Activated T-cell treated with anti-CD3 and anti-CD28 coated beads, Interleukin-2, amount 50 U/mL, for 1 hour (primary cell): ENCODE measurements at regions not wholly inside any gene's neighbourhood (a gene's known extent, or its start where the extent isn't known, plus 50 kb on each side); places are given as distances from the start of the nearest gene placed in this dataset.
"Not testable (repeated sequence)": the region's sequence is repeated elsewhere in the genome, so short reads cannot be mapped to it uniquely, and the experiment has no call there.

Experiments
- DNase-seq: peaks from one replicate; pipeline ENCODE4 v3.0.0-alpha.2; 2020

DNA sequence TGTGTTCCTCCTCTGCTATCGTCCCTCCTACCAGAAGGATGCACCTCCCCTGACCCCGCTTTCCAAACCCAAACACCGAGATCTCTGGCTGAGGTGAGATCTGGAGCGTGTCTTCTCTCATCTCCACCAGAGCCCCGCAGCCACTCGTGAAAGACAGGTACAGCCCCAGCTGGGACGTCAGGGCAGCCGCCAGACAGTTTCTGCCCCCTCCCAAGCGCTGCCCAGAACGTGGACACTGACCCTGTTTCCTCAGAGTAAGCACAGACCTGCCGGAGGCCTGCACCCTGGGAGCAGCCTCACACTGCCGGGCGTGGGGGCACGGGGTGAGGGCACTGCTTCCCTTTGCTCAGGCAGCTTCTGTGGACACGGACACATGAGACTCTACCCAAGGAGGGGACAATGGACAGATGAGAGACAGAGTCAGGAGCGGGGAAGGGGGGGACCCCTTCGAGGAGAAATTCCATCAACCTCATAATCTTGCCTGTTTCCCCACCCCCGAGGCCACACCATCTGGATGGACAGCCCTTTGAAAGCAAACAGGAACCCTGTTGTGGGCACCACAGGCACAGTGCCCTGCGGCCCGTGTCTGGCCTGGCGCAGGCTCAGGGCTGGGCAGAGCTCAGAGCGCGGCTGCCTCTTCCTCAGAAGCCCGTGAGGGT lies 210.6 kb downstream of the DLL1 start:
- no peak for DNase-seq

- no peak for DNase-seq
Measured at GRCh38 chr6:170076466-170077165, 214.3 kb downstream of the DLL1 start.

GRCh38 chr6:170075659-170076223 lies 215.1 kb downstream of the DLL1 start:
- no peak for DNase-seq

DNA sequence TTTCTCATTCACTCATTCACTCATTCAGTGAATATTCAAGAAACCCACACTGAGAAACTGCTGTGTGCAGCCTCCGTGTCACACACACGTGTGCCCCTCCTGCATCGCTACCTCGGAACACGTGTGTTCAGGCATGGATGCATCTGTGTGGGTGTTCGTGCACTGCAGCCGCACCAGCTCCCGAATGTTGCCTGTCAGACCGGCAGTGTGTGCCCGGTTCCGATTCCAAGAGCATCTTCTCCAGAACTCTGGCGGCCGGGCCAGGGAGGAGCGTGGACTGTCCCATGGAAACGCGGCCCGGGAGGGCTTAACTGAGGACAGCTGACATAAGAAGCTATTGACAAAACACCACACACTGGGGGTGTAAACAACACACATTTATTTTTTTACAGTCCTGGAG lies 216.0 kb downstream of the DLL1 start:
- DNase-seq: no peak

DNA sequence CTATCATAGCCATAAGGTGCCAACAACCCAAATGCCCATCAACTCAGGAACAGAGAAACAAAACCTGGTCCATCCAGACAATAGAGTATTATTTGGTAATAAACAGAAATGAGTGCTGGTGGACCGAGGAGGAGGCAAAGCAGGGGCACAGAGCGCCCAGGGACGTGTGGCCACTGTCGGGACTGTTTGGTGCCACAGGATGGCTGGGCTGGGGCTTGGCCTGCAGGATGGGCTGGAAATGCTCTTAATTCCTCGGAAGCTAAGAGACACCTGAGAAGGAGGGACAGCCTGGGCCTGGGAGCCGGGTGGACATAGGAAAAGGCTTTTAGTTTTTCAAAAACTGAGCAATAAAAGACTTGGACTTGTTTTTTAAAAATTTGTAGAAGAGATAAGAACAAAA lies 216.4 kb downstream of the DLL1 start:
- no peak for DNase-seq

DNA sequence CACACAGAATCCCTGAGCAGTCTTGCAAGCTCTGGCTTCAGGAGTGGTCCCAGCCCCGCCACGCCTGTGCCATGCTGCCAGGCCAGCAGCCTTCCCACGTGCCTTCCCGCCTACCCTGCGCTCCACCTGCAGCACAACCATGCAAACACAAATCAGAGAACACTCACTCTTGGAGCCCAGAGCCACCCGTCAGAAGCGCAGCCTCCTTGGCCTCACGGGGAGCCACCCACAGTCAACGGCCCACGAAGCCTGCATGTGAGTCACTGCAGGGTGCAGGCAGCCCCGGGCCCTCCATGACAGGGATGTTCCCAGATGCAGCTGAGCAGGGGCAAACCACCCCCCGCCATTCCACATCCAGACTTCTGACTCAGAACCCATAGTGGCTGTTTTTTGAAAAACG lies 217.0 kb downstream of the DLL1 start:
- no peak for DNase-seq

DNA sequence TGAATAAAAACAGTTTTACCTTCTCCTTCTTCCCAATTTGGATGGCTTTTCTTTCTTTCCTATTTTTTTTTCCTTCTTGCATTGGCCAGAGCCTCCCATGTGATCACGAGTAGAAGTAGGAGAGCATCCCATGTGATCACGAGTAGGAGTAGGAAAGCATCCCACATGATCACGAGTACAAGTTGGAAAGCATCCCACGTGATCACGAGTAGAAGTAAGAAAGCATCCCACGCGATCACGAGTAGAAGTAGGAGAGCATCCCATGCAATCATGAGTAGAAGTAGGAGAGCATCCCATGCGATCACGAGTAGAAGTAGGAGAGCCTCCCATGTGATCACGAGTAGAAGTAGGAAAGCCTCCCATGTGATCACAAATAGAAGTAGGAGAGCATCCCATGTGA lies 218.6 kb downstream of the DLL1 start:
- DNase-seq: no peak

GRCh38 chr6:170069611-170070010 lies 221.3 kb downstream of the DLL1 start:
- no peak for DNase-seq

- DNase-seq: no peak
Measured at GRCh38 chr6:170068496-170068895, 222.4 kb downstream of the DLL1 start.

DNA sequence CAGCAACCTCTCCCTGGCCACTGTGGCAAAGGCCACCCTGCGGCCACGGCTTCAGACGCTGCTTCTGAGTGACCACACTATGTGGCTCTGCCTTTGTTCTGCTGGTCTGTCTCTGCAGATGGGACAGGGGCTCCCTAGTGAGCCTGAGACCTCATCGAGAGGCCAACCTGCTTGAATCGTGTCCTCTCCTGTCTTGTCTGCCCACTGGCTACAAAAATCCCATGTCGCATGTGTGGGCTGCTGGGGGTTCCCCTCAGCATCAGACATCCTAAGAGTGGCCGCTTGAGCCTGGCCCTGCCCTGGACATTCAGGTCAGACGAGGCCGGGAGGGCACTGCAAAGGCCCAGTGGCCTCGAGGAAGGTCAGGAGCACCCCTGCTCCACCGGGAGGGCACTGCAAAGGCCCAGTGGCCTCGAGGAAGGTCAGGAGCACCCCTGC lies 222.9 kb downstream of the DLL1 start:
- DNase-seq: no peak

- DNase-seq: no peak
Measured at GRCh38 chr6:170067181-170067641, 223.7 kb downstream of the DLL1 start.

DNA sequence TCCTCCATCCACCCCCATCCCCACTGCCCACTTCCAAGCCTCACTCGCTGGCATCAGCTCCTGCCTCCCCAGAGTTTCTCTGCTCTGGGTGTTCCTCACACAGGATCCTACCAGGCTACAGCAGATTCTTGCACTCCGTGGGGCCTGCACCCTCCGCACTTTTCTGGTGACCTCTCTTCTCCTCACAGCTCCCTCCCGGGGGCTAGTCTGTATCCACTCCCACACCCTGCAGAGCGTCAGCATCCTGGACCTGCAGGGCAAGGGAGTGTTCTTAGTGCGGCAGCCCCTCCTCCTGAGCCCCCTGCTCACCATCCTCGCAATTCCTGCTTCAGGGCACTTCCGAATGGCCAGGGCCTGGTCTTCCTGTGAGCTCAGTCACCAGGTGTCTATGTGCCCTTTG lies 224.2 kb downstream of the DLL1 start:
- no peak for DNase-seq

GRCh38 chr6:170063851-170064602 lies 226.9 kb downstream of the DLL1 start:
- DNase-seq: no peak

DNA sequence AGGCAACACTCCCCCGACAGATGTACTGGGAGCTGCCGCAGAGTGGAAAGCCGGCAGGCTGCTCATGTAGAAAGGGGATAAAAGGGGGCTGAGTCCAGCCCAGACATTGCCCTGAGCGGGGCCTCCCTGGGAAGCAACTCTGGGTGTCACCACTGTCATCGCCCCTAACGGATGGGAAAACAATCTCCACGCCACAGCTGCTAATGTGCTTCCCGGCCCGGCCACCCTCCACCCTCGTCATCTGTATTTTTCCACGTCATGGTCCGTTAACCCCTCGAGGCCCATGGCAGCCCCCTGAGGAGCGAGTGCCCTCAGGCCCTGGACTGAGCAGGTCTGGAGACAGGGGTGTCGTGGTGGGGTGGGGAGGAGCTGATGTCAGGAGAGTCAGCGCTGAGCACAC lies 227.4 kb downstream of the DLL1 start:
- DNase-seq: no peak

- no peak for DNase-seq
Measured at GRCh38 chr6:170062915-170063241, 228.0 kb downstream of the DLL1 start.

DNA sequence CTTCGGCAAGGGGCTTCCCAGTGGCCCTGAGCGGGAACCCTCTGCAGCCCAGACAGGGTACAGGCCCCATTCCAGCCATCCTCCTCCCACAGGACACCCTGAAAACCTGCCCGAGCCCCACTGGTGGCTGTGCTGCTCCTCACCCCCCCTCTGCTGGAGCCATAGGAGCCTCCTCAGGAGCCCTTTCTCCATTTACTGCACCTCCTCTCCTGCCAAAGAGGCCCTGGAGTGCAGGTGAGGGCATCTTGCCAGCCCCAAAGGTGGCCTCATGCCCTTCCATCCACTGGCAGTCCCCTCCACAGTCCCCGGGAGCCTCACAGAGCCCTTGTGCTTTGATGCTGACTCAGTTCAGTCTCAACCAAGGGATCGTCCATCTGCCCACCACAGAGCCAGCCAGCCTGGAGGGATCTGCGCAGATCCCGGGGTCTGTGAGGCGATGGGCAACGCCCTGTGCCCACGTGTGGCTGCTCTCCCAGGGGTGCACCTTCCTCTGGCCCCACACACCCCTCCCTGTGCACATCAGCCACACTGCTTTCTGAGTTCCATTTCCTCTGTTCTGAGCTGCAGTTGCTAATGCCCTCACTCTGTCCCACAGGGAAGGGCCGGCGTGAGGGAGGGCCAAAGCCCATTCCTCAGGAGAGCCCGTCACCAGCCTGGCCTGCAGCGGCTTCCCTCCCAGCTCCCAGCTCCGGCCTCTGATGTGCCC lies 228.5 kb downstream of the DLL1 start:
- no peak for DNase-seq

DNA sequence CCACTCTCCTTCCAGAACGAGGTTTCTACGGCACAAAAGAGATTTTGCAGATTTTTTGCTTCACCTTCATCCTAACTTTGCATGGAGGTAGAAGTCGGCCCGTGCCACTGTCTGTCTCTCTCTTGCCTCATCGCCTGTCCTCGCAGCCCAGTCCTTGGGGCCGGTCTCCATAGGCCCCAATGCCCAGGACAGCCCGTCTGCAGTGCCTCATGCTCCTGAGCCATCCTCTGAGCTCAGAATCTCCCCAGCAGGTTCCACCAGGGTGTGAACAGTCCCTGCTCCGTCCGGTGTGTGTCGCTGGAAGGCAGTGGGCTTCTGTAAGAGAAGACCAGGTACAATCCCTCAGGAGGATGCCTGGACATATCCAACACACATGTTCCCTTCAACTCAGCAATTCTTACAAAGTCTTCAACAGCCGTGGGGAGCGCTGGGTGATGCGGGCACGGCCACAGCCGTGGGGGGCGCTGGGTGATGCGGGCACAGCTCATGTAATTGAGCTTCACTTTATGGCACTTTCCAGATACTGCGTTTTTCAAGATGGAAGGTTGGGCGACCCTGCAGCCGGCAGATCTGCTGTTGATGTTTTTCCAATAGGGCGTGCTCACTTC lies 231.9 kb downstream of the DLL1 start:
- no peak for DNase-seq

DNA sequence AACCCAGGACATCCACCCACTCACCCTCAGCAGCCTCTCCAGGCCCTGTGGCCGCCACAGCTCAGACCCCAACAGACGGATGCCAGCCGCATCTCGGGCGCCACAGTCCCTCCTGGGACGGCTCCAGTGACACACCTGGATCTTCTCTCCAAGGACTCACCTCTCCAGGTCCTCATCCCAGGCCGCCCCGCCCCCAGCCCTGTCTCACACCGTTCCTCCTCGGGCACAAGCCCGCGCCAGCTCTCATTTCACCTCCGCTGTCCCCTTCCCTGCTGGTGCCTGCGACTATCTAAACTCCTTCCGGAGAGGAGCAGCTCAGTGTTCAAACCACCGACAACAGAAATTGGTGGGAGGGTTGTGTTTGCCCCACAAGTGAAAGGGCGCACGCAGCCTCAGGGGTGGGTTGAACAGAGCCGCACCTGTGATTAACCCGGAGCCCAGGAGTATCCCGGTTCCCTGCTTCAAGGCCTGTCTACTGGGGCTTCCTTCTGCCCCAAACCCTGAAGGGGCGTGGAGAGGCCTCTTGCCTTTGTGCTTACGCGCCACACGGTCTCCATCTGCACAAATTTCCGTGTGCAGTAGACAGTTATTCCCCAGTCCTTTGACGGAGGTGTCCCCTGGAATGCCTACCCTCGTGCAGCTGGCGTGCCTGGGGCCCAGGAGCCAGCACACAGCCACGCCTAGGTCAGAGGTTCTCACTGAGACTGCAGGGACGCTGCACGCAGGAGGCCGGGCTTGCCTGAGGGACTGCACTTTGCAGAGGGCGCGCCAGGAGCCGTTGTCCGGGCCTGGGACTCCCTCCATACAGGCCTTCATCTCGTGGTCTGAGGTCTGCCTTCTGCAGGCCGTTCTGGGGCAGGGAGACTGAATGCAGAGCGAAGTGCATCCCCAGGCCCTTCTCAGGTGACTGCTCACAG lies 232.7 kb downstream of the DLL1 start:
- DNase-seq: no peak

GRCh38 chr6:170057034-170057734 lies 233.7 kb downstream of the DLL1 start:
- DNase-seq: no peak

DNA sequence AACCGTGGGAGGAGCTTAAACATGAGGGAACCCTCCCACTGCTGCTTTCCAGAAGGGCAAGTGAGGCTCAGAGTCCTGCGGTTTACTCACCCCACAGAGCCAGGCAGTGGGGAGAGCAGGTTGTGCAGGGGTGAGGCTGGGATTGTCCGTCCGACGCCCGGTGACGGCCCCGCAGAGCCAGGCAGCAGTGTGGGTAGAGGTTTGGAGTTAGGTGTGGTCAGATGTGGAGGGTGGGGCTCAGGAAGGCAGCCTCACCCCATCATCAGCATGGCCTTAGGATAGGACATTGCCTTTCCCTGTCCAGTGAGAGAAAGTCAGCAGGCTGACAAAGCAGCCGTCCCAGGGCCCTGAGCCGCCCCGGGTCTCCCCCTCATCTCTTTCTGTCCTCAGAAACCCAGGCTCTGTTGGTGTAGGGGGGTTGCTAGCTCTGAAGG lies 234.6 kb downstream of the DLL1 start:
- no peak for DNase-seq

DNA sequence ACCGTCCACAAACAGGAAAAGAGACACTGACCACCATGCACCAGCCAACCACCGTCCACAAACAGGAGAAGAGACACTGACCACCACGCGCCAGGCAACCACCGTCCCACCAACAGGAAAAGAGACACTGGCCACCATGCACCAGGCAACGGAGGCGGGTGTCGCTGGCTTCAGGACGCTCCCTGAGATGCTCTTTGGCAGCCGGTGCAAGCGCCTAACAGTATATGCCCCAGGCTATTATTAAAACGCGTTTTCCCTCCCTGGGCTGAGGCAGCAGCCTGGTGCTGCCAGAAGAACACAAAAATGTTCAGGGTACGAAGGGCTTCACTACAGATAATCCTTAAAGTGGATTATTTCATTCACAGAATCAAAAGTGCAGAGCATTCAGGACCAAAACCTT lies 235.1 kb downstream of the DLL1 start:
- not testable (repeated sequence) for DNase-seq
